IPS DF 4.7 (cell line): ENCODE measurements at regions not wholly inside any gene's neighbourhood (a gene's known extent, or its start where the extent isn't known, plus 50 kb on each side); places are given as distances from the start of the nearest gene placed in this dataset.

Experiments used
- DNase-seq: peaks from one replicate; pipeline ENCODE4 v3.0.0-alpha.2; 2013; ENCODE audit warnings: low spot score; ENCODE audit errors: extremely low read depth

DNA sequence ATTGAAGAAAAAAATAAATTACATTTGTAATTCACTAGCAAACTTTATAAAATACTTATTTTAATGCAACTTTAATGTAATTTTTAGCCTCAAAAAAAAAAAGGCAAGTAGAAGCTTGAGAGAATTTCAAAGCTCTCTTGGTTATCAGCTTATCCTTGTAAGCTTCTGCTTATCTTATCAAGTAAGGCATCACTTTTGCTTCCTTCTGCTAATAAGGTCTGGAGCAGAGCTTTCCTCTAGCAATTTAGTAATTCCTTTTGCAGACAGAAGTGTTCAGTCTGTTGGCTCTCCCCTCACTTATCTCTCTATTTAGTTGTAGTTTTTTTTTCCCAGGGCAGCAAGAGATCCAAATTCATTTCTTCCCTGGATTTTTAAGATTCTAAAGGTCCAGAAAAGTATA lies 525.0 kb downstream of the ISL1 start:
- no peak for DNase-seq

GRCh38 chr5:51944500-51945125 lies 561.4 kb downstream of the ISL1 start:
- DNase-seq: no peak

DNA sequence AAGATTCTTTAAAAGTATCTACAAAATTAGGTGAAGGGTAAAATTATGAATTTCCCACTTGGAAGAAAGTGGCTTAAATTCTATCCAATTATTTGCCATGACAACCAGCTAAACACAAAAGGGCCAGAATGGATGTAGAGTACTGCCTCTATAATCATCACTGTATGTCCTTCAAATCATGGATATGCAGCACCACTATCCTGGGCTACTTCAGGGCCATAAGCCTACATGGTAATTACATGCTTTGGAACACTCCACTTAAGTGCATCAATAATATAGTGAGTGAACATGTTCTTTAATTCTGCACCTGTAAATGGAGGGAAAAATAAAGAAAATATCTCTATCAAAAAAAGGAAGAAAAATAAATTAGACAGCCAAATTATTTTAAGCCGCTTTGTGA lies 575.2 kb downstream of the ISL1 start:
- no peak for DNase-seq

DNA sequence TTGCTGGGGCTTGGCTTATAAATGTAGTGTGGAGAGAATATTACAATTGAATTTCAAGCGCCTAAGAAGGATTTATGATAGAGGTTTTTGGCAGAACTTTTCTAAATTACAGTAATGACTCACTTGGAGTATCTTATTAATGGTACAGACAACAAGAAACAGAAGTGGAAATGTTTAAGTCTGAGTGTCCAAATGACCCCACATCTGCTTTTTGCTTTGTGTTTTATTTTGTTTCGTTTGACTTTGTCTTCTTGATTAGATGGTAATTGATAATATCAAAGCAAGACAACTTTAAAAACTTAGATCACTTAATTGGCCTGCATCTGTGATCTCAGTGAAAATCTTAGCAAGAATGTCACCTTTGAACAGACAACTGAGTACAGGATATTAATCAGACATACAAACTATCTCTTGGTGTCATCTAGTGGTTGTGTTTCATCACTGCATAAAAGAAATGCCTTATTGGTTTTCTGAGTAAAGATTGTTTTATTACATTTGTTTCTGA lies 577.4 kb downstream of the ISL1 start:
- DNase-seq: no peak

- DNase-seq: no peak
Observed at GRCh38 chr5:51961154-51961562, 577.9 kb downstream of the ISL1 start.

GRCh38 chr5:51968756-51969155 lies 585.5 kb downstream of the ISL1 start:
- DNase-seq: no peak

DNA sequence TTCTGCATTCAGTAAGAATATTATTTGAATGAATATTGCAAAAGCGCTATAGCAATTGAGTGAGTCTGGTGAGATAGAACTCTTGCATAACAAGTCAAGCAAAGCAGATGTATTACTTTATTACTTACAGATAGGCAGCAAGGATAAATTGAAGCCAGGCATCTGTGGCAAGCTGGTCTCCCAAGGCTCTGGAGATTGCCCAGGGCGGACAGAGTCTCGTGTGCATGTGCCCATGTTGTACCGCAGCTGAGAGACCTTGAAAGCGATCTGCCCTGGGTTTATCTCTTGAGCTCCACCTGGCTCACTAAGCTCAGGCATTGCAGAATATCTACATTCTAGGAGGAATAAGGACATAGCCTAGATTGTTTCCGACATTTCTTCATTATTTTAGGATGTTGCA lies 591.6 kb downstream of the ISL1 start:
- no peak for DNase-seq

DNA sequence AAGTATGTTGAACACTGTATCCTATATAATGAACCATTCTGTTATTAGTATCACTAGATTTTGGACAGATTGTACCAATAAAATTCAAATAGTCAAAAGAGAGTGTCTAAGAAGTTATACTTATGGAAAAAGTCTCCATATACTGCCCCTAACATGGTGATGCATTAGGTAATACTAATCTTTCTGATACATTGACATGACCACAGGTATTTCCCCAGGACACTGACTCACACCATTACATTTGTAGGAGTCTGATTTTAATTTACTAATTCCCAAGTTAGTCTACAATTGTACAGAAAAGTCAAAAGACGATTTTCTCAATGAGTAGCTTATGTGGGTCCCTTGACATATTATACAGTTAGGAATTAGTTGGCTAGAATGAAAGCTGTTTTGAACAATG lies 593.8 kb downstream of the ISL1 start:
- DNase-seq: no peak

GRCh38 chr5:51983161-51983560 lies 599.9 kb downstream of the ISL1 start:
- DNase-seq: no peak

- DNase-seq: no peak
Observed at GRCh38 chr5:51986733-51987132, 603.5 kb downstream of the ISL1 start.

- no peak for DNase-seq
Observed at GRCh38 chr5:51987239-51987638, 604.0 kb downstream of the ISL1 start.

DNA sequence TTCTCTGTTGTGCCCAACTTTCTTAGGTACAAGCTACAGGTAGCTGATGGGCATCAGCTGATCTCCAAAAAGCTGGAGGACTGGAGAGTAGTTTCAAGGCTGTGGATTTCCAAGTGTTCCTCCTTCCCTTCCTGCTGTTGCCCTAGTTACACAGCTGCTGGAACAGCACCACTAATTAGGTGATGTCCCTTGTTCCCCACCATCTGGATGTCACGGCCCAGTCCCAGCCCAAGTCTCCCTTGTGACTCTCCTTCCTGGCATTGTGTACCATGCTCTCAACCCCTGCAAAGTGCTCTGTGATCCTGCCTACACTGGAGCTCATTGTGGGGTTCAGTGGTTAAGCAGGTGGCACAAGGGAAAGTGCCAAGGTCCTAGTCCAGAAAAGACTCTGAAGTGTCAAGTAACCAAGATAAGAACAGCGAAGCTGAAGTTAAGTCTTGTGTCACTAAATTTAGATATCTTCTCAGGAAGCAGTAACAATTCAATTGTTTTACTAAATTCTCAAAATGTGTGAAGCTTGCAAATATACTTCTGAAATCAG lies 604.5 kb downstream of the ISL1 start:
- DNase-seq: no peak

- DNase-seq: no peak
Observed at GRCh38 chr5:51988634-51989033, 605.4 kb downstream of the ISL1 start.

DNA sequence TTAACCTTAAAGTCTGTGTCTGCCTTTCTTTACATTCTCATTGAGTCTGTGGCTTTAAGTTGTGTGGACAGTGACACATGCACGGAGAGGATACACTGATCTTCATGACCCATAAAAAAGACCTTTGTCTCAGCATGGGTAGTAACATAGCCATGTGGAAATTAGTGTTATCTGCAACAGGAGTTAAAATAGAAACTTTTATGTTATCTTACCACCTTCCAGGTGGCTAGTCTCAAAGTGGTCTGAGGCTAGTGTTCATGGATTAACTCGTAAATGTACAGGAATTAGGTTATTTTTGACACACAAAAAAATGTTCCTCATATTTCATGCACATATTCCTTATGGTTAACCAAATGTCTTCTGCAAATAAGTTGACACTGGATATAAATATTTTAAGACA lies 607.0 kb downstream of the ISL1 start:
- DNase-seq: no peak

- DNase-seq: no peak
Observed at GRCh38 chr5:51990661-51991180, 607.5 kb downstream of the ISL1 start.

DNA sequence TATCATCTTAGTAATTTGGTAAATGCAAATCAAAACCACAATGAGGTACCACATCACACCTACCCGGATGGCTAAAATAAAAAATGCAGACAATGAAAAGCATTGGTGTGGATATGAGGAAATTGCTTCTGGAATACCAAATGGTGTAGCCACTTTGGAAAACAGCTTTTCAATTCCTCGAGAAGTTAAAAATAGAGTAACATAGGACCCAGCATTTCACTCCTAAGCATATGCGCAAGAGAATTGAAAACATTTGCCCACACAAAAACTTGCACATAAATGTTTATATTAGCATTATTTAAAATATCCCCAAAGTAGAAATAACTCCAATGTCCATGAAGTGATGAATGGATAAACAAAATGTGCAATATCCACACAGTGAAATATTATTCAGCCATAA lies 608.7 kb downstream of the ISL1 start:
- DNase-seq: no peak

DNA sequence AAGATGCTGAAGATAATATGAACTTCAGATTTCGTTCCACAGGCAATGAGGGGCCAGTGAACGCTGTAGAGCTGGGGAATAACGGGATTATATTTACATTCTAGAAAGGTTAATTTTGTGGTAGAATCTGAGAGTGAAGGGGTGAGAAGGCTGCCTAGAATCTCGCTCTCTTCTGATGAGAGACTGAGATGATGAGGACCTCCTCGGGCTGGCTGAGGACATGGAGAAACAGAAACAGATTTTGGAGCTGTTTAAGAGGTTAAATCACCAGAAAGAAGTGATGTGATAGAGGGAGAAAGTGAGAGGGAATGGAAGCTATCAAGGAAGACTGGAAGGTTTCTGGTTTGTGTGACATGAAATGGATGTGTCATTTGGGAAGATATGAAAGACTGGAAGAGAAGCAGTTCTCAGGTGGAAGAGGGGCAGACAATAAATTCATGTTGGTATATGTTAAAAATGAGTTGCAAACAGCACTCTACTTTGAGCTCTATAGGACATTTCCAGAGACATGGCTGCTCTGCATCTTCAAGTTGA lies 612.6 kb downstream of the ISL1 start:
- no peak for DNase-seq

DNA sequence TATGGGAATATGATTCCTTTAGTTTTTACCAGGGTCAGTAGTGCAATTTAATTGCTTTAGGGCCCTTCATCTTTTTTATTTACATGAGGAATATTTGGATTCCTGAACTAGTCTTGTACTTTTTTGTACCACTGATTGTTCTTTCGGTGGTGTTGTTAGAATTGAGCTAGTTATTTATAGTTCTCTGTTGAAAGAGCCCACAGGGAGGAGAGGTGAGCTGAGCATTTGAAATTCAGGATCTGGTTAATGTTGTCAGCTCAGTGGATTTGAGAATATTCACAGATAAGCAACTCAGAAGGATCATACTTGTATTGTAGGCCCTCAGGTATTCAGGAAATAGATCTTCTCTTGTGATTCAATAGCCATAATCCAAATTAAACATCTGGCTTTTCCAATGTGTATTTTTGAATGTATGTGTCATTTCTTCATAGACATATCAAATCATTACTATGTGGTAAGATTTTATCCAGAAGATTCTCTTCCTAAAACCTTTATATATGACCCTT lies 613.2 kb downstream of the ISL1 start:
- DNase-seq: no peak

GRCh38 chr5:51997500-51997899 lies 614.3 kb downstream of the ISL1 start:
- DNase-seq: no peak

GRCh38 chr5:51997949-51998348 lies 614.7 kb downstream of the ISL1 start:
- no peak for DNase-seq

DNA sequence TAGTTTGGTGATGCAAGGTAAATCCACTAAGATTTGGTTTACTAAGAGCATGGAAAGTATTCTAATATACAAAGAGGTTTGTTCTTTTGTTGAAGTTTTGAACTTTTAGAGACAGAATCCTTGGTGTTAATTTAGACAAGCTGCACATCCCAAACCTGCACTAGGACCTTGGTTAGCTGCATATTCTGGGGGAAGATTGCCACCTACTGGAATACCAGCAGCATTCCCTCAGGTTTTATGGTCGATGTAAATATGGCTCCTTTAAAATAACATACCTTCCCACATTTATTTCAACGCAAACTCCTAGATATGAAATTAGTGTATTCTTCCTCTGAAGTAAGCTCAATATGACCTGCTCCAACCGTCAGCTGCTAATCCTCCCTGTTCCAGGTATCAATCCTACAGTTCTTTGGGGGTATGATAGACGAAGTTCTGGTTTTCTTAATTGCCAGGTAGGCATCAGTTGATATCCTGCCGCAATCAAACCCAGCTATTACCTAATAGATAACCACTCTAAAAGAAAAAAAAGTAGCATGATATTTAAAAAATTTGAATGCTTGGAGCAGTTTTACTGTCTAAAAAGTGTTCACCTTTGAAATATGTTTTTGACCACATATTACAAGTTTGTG lies 624.1 kb downstream of the ISL1 start:
- DNase-seq: peak; percentile 36

DNA sequence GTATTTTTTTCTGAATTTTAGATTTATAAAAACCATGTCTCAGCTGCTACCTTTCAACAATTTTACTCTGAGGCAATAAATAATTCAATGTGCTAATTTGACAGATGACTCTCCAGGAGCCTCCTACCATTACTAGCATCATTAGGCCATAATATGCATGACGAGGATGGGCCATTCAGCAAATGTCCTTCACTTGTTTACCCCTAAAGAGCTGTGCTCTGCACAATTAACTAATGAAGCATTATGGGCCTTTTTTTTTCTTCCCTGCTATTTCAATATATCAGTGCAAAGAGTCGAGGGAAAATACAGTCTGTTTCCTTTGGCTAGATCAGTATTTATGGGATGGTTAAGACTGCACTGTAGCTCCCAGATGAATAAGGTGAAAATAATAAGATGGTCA lies 627.2 kb downstream of the ISL1 start:
- DNase-seq: no peak
